ENCODE measurements at regions not wholly inside any gene's neighbourhood (a gene's known extent, or its start where the extent isn't known, plus 50 kb on each side); places are given as distances from the start of the nearest gene placed in this dataset.
"Not testable (repeated sequence)": the region's sequence is repeated elsewhere in the genome, so short reads cannot be mapped to it uniquely, and the experiment has no call there.

- no peaks in the 10 kb centered on the region for H3K4me1 ChIP-seq (ENCODE audit: insufficient read depth, low read length)
- H3K9me3 ChIP-seq (ENCODE audit: control insufficient read depth, insufficient read depth, low read length): no peaks in the 10 kb centered on the region
- H3K36me3 ChIP-seq (ENCODE audit: insufficient read depth, low read length): no peaks in the 10 kb centered on the region
Measured at GRCh38 chr6:40685862-40686261, 98.7 kb upstream of the LRFN2 start.

GRCh38 chr6:40681622-40682021, 94.5 kb upstream of the LRFN2 start:
- Histone ChIP-seq H3K9ac (ENCODE audit: low read depth, low read length) (no peak overlapping the region), H3K9me3 (ENCODE audit: control insufficient read depth, insufficient read depth, low read length) (no peaks in the 10 kb centered on the region), H3K36me3 (ENCODE audit: insufficient read depth, low read length) (no peaks in the 10 kb centered on the region), H3K4me1 (ENCODE audit: insufficient read depth, low read length) (no peaks in the 10 kb centered on the region)

More at GRCh38 chr6:40685862-40686261, 98.7 kb upstream of the LRFN2 start:
- no peak overlapping the region for H3K9ac ChIP-seq (ENCODE audit: low read depth, low read length)

- no peaks in the 10 kb centered on the region for H3K36me3 ChIP-seq (ENCODE audit: insufficient read depth, low read length)
- H3K9me3 ChIP-seq (ENCODE audit: control insufficient read depth, insufficient read depth, low read length): no peaks in the 10 kb centered on the region
- no peaks in the 10 kb centered on the region for H3K4me1 ChIP-seq (ENCODE audit: insufficient read depth, low read length)
- no peak overlapping the region for H3K9ac ChIP-seq (ENCODE audit: low read depth, low read length)
Measured at GRCh38 chr6:40678941-40679340, 91.8 kb upstream of the LRFN2 start.

- Histone ChIP-seq H3K9me3 (ENCODE audit: control insufficient read depth, insufficient read depth, low read length) (no peaks in the 10 kb centered on the region), H3K4me1 (ENCODE audit: insufficient read depth, low read length) (no peaks in the 10 kb centered on the region; the same call in 1 of the 2 replicates), H3K36me3 (ENCODE audit: insufficient read depth, low read length) (no peaks in the 10 kb centered on the region), H3K9ac (ENCODE audit: low read depth, low read length) (no peak overlapping the region)
Measured at GRCh38 chr6:40674170-40674569, 87.0 kb upstream of the LRFN2 start.

- H3K9ac ChIP-seq (ENCODE audit: low read depth, low read length): no peak overlapping the region
- H3K4me1 ChIP-seq (ENCODE audit: insufficient read depth, low read length): no peaks in the 10 kb centered on the region; the same call in 1 of the 2 replicates
- H3K9me3 ChIP-seq (ENCODE audit: control insufficient read depth, insufficient read depth, low read length): no peaks in the 10 kb centered on the region
- H3K36me3 ChIP-seq (ENCODE audit: insufficient read depth, low read length): no peaks in the 10 kb centered on the region
Measured at GRCh38 chr6:40672087-40672486, 84.9 kb upstream of the LRFN2 start.

- Histone ChIP-seq H3K4me1 (ENCODE audit: insufficient read depth, low read length) (no peaks in the 10 kb centered on the region; the same call in 1 of the 2 replicates), H3K9me3 (ENCODE audit: control insufficient read depth, insufficient read depth, low read length) (no peaks in the 10 kb centered on the region), H3K36me3 (ENCODE audit: insufficient read depth, low read length) (no peaks in the 10 kb centered on the region), H3K9ac (ENCODE audit: low read depth, low read length) (no peak overlapping the region)
Measured at GRCh38 chr6:40671694-40672050, 84.5 kb upstream of the LRFN2 start.

GRCh38 chr6:40671001-40671693, 84.0 kb upstream of the LRFN2 start:
- Histone ChIP-seq H3K9ac (ENCODE audit: low read depth, low read length) (no peak overlapping the region), H3K9me3 (ENCODE audit: control insufficient read depth, insufficient read depth, low read length) (no peaks in the 10 kb centered on the region), H3K36me3 (ENCODE audit: insufficient read depth, low read length) (no peaks in the 10 kb centered on the region), H3K4me1 (ENCODE audit: insufficient read depth, low read length) (no peaks in the 10 kb centered on the region; the same call in 1 of the 2 replicates)

- Histone ChIP-seq H3K9ac (ENCODE audit: low read depth, low read length) (no peak overlapping the region), H3K4me1 (ENCODE audit: insufficient read depth, low read length) (no peaks in the 10 kb centered on the region; the same call in 1 of the 2 replicates), H3K9me3 (ENCODE audit: control insufficient read depth, insufficient read depth, low read length) (peaks cover 8% of the 10 kb centered on the region; the same call in 1 of the 2 replicates), H3K36me3 (ENCODE audit: insufficient read depth, low read length) (no peaks in the 10 kb centered on the region)
Measured at GRCh38 chr6:40669343-40669742, 82.2 kb upstream of the LRFN2 start.

- no peaks in the 10 kb centered on the region for H3K36me3 ChIP-seq (ENCODE audit: insufficient read depth, low read length)
- peaks cover 16% of the 10 kb centered on the region for H3K9me3 ChIP-seq (ENCODE audit: control insufficient read depth, insufficient read depth, low read length)
- no peak overlapping the region for H3K9ac ChIP-seq (ENCODE audit: low read depth, low read length)
- H3K4me1 ChIP-seq (ENCODE audit: insufficient read depth, low read length): no peaks in the 10 kb centered on the region; the same call in 1 of the 2 replicates
Measured at GRCh38 chr6:40668203-40668602, 81.0 kb upstream of the LRFN2 start.

GRCh38 chr6:40666530-40666929, 79.4 kb upstream of the LRFN2 start:
- peaks cover 17% of the 10 kb centered on the region for H3K9me3 ChIP-seq (ENCODE audit: control insufficient read depth, insufficient read depth, low read length)
- H3K4me1 ChIP-seq (ENCODE audit: insufficient read depth, low read length): no peaks in the 10 kb centered on the region
- H3K9ac ChIP-seq (ENCODE audit: low read depth, low read length): no peak overlapping the region
- no peaks in the 10 kb centered on the region for H3K36me3 ChIP-seq (ENCODE audit: insufficient read depth, low read length)

GRCh38 chr6:40661726-40662125, 74.6 kb upstream of the LRFN2 start:
- H3K36me3 ChIP-seq (ENCODE audit: insufficient read depth, low read length): no peaks in the 10 kb centered on the region
- H3K9me3 ChIP-seq (ENCODE audit: control insufficient read depth, insufficient read depth, low read length): peaks cover 17% of the 10 kb centered on the region
- no peaks in the 10 kb centered on the region for H3K4me1 ChIP-seq (ENCODE audit: insufficient read depth, low read length)
- H3K9ac ChIP-seq (ENCODE audit: low read depth, low read length): no peak overlapping the region

GRCh38 chr6:40656772-40657171, 69.6 kb upstream of the LRFN2 start:
- H3K9ac ChIP-seq (ENCODE audit: low read depth, low read length); H3K4me1 ChIP-seq (ENCODE audit: insufficient read depth, low read length); H3K36me3 ChIP-seq (ENCODE audit: insufficient read depth, low read length); H3K9me3 ChIP-seq (ENCODE audit: control insufficient read depth, insufficient read depth, low read length): not testable (repeated sequence)

- Histone ChIP-seq H3K36me3 (ENCODE audit: insufficient read depth, low read length) (no peaks in the 10 kb centered on the region), H3K9ac (ENCODE audit: low read depth, low read length) (no peak overlapping the region)
Measured at GRCh38 chr6:40654828-40655227, 67.7 kb upstream of the LRFN2 start.

GRCh38 chr6:40645043-40645442, 57.9 kb upstream of the LRFN2 start:
- H3K9ac ChIP-seq (ENCODE audit: low read depth, low read length): no peak overlapping the region
- peaks cover 17% of the 10 kb centered on the region for H3K4me1 ChIP-seq (ENCODE audit: insufficient read depth, low read length)
- no peaks in the 10 kb centered on the region for H3K9me3 ChIP-seq (ENCODE audit: control insufficient read depth, insufficient read depth, low read length)
- no peaks in the 10 kb centered on the region for H3K36me3 ChIP-seq (ENCODE audit: insufficient read depth, low read length)

More at GRCh38 chr6:40654828-40655227, 67.7 kb upstream of the LRFN2 start:
- H3K9me3 ChIP-seq (ENCODE audit: control insufficient read depth, insufficient read depth, low read length): no peaks in the 10 kb centered on the region
- H3K4me1 ChIP-seq (ENCODE audit: insufficient read depth, low read length): no peaks in the 10 kb centered on the region

- Histone ChIP-seq H3K9ac (ENCODE audit: low read depth, low read length) (no peak overlapping the region), H3K36me3 (ENCODE audit: insufficient read depth, low read length) (no peaks in the 10 kb centered on the region), H3K9me3 (ENCODE audit: control insufficient read depth, insufficient read depth, low read length) (no peaks in the 10 kb centered on the region), H3K4me1 (ENCODE audit: insufficient read depth, low read length) (0 out of 2 replicates have a peak, but pooled peaks cover under 1% of the 10 kb centered on the region)
Measured at GRCh38 chr6:40642837-40643236, 55.7 kb upstream of the LRFN2 start.
